ENCODE measurements at regions not wholly inside any gene's neighbourhood (a gene's known extent, or its start where the extent isn't known, plus 50 kb on each side); places are given as distances from the start of the nearest gene placed in this dataset.

DNA sequence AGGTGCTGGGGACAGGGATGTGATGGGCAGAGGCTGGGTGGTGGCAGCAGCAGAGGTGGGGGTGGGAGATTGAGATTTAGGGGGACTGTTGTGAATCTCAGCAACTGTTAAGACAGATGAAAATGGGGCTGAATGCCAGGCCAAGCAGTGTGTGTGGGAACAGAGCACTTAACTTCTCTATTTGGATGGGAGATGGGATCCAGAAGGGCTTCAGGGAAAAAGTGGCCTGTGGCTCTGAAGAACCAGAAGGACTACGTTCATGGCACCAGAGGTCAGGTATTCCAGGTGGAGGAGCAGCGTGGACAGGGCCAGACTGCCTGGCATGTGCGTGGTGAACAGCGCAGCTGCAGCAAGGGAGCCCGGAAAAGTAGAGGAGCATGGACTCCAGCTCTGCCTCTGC lies 82.6 kb upstream of the SYT13 start:
- peaks cover 2% of the 10 kb centered on the region for H3K4me1 Mint-ChIP-seq (ENCODE audit: low read depth)
- H3K4me3 Mint-ChIP-seq (ENCODE audit: low read depth): no peak overlapping the region
- TF ChIP-seq CTCF (IDR thresholded peaks at IDR 0.05; ENCODE audit: unreplicated experiment): no peak
- no peaks in the 10 kb centered on the region for H3K36me3 Mint-ChIP-seq (ENCODE audit: insufficient read depth)
- no peaks in the 10 kb centered on the region for H3K9me3 Mint-ChIP-seq (ENCODE audit: low read depth)
- no peak overlapping the region for H3K27ac Mint-ChIP-seq
- peaks cover 43% of the 10 kb centered on the region for H3K27me3 Mint-ChIP-seq
- DNase-seq (ENCODE audit: low spot score, unreplicated experiment): no peak

DNA sequence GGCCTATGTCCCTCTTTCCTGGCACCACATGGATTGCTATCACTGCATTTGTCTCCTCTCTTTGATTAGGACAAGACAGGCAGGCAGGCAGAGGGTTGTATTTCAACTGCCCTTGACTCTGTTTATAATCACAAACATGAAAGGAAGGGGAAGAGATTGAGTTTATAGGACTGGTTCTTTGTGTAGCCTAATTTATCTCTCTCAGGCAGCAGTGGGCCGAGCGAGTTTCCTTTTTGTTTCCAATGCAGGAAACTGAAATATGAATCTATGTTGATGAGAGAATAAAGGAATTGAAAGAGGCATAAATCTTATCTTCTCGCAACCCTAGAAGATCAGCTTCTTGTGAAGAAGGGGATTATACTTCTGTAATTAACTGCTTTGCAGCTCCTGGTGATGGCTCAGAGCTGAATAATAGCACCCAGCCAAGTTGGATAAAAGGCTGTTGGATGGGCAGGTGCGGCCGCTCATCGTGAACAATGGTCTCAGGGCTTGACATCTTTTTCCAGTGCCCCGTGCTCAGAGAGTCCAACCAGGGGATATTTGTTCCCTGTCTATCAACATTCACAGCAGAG lies 80.6 kb upstream of the SYT13 start:
- H3K4me1 Mint-ChIP-seq (ENCODE audit: low read depth): peaks cover 2% of the 10 kb centered on the region
- H3K9me3 Mint-ChIP-seq (ENCODE audit: low read depth): no peaks in the 10 kb centered on the region
- H3K27me3 Mint-ChIP-seq: peaks cover 40% of the 10 kb centered on the region
- H3K4me3 Mint-ChIP-seq (ENCODE audit: low read depth): no peak overlapping the region
- H3K27ac Mint-ChIP-seq: no peak overlapping the region
- no peak for DNase-seq (ENCODE audit: low spot score, unreplicated experiment)
- no peaks in the 10 kb centered on the region for H3K36me3 Mint-ChIP-seq (ENCODE audit: insufficient read depth)
- no peak for TF ChIP-seq CTCF (IDR thresholded peaks at IDR 0.05; ENCODE audit: unreplicated experiment)

DNA sequence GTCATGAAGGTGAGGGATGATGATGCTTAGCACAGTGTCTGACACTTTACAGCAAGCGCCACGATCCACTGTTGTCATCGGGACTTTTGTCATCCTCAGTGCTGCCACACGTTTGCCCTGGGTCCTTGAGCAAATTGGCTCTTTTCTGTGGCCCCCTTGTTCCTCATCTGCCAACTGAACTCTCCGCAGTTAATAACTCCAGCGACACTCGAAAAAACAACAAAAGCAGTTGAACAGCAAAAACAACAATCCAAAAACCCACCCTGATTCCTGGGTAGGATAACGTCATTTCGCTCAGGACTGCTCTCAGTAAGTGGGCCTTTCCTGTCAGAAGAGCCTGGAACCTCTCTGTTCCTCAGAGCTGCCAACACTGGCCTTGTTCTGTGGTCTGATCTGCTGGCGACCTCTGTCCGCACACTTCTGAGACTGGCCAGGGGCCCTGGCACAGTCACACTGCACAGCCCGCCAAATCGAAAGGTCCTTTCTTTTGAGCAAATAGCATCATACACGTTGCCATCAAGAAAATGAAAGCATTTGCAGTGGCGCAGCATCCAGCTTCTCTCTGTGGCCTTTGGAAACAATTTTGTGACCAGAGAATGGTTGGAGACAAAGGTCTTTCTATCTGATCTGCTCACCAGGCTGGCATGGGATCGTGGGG lies 79.9 kb upstream of the SYT13 start:
- Mint-ChIP-seq H3K27me3 (peaks cover 40% of the 10 kb centered on the region), H3K9me3 (ENCODE audit: low read depth) (no peaks in the 10 kb centered on the region), H3K4me3 (ENCODE audit: low read depth) (no peak overlapping the region), H3K4me1 (ENCODE audit: low read depth) (peaks cover 2% of the 10 kb centered on the region), H3K36me3 (ENCODE audit: insufficient read depth) (no peaks in the 10 kb centered on the region), H3K27ac (no peak overlapping the region)
- DNase-seq (ENCODE audit: low spot score, unreplicated experiment): no peak
- TF ChIP-seq CTCF (IDR thresholded peaks at IDR 0.05; ENCODE audit: unreplicated experiment): no peak

DNA sequence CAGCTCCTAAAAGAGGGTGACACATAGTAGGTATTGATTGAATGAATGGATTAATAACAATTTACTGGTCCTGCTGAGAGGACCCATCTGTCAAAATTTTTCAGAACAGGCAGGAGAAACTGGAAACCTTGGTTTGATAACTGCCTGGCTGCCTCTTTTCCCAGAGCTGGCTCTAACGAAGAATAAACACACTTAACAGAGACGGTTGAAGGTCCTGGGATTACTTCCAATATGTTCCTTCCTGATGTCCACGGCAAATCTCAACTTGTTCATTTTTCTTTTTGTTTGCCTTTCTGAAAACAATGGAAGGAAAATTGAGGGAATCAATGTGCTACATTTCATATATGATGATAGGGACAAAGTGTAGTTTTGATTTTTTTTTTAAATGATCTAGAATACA lies 76.5 kb upstream of the SYT13 start:
- Mint-ChIP-seq H3K4me1 (ENCODE audit: low read depth) (no peaks in the 10 kb centered on the region), H3K27ac (no peak overlapping the region), H3K4me3 (ENCODE audit: low read depth) (no peak overlapping the region), H3K36me3 (ENCODE audit: insufficient read depth) (no peaks in the 10 kb centered on the region), H3K9me3 (ENCODE audit: low read depth) (no peaks in the 10 kb centered on the region), H3K27me3 (peaks cover 23% of the 10 kb centered on the region)
- DNase-seq (ENCODE audit: low spot score, unreplicated experiment): no peak
- TF ChIP-seq CTCF (IDR thresholded peaks at IDR 0.05; ENCODE audit: unreplicated experiment): no peak

DNA sequence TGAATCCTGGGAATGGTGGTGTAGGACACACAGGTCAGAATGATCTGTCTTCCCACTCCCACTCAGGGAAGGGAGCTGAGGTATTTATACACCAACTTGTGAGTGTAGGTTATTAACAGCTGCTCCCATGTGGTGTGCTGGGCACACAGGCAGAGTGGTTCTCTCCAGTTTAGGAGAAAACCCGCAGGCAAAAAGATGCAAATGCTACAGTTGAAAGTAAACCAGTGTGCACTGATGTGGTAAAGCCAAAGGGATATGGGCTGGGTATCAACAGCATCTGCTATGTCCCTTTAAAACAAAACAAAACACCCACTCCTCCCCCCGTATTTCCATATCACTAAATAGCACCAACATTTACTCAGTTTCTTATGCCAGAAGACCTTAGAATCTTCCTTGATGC lies 75.4 kb upstream of the SYT13 start:
- Mint-ChIP-seq H3K36me3 (ENCODE audit: insufficient read depth) (no peaks in the 10 kb centered on the region), H3K4me1 (ENCODE audit: low read depth) (no peaks in the 10 kb centered on the region), H3K9me3 (ENCODE audit: low read depth) (no peaks in the 10 kb centered on the region), H3K4me3 (ENCODE audit: low read depth) (no peak overlapping the region), H3K27me3 (peaks cover 24% of the 10 kb centered on the region), H3K27ac (no peak overlapping the region)
- DNase-seq (ENCODE audit: low spot score, unreplicated experiment): no peak
- TF ChIP-seq CTCF (IDR thresholded peaks at IDR 0.05; ENCODE audit: unreplicated experiment): no peak
